GM21529 (cell line): ENCODE measurements at regions not wholly inside any gene's neighbourhood (a gene's known extent, or its start where the extent isn't known, plus 50 kb on each side); places are given as distances from the start of the nearest gene placed in this dataset.
"Not testable (repeated sequence)": the region's sequence is repeated elsewhere in the genome, so short reads cannot be mapped to it uniquely, and the experiment has no call there.

Source experiments
- ATAC-seq: cut with Tn5 transposase; IDR thresholded peaks from one replicate; pipeline ENCODE4 v1.9.1; 2021; ENCODE audit not compliant: unreplicated experiment

DNA sequence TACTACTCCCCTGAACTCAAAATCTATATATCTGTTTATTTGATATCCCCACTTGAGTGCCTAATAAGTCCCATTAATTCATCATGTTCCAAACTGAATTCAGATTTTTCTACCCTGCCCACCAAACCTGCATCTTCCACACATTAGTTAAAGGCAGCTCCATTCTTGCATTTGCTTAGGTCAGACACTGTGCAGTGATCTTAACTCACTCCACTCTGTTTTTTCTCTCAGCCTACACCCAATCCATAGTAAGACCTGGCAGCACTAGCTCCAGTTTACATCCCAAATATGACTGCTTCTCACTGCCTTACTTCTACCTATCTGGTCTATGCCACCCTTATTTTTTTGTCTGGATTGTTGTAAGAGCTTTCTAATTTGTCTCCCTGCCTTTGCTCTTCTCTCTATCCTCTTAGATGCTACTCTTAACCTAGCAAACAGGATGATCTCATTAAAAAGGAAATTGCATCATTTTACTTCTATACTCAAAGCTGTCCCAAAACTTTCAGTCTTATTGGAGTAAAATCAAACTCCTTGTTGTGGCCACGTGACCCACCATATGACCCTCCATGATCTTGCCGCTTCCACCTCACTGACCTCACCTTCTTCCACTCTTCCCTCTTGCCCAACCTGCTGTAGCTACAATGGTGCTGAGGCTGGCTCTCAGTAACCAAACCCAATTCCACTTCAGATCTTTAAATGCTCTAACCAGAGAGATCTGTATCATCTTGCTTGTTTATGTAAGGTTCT is 274.9 kb upstream of the FANCL start:
- no peak for ATAC-seq

DNA sequence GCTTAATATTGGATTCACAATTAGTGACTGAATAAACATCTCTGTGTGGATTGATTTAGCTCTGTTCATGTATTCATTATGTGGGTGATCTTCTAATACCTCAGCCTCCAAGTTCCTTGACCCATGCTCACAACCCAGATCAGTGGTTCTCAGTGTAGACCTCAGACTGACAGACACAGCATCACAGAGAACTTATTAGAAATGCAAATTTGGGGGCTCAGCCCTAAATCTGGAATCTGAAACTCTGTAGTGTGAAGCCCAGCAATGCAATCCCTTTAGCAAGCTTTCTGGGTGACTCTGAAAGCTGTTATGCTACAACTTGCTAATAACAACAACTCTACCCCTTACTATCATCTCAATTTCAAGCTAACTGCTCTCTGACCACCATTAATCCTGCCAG is 273.1 kb upstream of the FANCL start:
- peak; percentile 84 for ATAC-seq

DNA sequence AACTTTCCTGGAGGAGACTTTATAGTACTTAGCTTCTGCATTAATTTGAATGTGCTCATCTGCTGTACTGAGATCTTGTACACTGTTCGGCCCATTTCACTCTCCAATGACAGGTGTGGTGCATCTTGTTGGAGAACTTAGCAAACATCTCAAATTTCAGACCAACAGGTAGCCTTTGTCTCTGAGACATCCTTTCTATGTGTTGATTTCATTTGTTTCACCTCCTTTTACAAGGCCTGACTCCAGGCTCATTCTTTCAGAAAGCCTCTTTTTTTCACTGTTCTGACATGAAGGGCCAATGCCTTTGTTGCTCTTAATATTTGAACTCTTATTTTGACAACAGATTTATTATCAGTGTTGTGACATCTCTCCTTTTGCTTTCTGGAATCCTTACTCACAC is 271.8 kb upstream of the FANCL start:
- no peak for ATAC-seq

DNA sequence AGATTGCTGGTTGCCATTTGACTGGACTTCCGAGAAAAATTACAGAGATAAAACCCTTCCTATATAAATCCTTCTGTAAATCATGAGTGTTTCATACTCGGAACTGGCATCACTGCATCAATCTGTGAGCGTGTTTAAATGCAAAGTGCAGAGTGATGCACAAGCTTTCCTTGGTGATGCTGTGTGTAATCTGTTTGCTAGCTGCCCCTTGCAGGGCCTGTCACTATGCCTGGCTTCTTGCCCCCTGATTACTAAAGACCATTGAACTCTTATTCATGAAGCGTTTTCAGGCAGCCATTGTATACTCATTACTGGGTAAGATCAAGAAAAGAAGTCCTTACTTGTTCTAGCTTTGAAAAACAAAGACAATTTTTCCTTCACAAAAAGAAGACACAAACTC is 266.9 kb upstream of the FANCL start:
- no peak for ATAC-seq

DNA sequence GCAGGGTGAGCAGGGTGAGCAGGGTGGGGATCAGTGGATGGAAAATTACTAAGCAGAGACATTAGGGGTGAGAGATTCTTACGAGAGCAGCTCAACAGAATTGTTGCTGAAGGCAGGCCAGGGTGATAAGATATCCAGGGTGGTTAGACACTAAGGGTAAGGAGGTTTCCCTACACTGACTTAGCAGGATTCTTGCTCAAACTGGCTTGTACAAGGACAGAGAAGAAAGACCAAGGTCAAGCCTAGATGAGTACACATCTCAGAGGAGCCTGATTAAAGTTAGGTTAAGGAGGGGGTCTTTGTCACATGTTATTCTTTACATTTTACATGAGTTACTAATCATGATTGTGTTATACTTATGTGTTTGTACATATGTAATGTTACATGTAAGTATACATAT is 262.8 kb upstream of the FANCL start:
- no peak for ATAC-seq

DNA sequence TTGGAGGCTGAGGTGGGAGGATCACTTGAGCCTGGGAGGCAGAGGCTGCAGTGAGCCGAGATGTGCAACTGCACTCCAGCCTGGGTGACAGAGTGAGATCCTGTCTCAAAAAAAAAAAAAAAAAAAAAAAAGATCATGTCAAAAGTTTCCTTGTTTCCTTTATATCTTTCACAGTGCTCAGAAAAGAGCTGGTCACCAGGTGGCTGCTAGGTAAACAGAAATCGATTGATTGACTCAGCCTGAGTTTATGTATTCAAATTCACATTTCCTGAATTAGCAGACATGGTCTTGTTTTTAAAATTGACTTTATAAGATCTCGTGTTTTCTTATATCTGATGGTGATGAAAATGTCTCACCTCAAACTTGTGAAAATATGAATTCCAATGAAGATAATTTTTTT is 261.8 kb upstream of the FANCL start:
- no peak for ATAC-seq

DNA sequence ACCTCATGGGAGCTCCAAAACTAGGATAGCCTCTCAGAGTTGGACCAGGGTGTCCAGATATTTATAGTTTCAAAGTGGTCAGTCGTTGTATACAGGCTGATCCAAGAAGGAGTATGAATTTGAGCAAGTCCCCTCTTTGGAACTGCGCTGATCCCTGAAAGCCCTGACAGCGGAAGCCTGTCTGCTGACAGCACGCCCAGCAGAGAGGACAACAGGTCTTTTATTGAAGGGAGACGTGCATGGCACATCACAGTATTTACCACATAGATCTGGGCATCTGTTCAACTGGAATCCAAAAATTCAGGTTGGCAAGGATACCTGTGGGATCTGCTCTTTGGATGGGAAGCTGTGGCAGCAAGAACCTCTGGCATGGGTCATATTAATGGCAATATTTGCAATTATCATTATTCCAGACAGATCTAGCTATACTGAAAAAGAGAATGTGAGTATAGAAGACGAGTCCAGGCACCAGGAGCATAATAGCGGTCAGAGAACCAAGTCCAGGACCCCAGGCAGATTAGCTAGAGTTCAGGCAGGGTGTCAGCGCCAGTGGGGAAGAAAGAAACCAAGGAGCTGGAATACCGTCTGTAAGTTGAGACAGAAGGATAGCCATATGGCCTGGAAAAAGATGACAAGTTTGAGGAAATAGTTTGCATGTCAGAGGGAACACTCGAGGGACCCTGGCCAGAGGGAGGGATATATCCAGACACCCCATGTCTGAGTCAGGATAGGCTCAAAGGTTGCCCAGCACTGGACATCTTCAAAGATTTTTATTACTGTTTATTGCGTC is 260.4 kb upstream of the FANCL start:
- ATAC-seq: no peak

DNA sequence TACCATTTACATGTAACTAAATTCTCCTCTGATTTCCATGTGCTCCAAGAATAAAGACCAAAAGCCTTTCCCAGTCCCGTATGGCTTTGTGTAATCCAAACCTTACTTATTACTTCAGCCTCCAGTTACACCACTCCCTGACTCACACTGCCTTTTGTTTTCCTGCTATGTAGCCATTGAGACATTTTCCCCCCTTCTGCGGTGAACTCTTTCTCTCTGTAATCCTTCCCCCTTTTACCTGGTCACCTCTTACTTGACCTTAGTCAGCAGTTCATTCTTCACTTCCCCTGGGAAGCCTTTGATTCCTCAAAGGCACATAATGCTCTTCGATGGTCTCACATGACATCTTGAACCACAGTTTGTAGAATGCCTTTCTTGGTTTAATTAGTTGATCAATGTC is 256.0 kb upstream of the FANCL start:
- ATAC-seq: no peak

DNA sequence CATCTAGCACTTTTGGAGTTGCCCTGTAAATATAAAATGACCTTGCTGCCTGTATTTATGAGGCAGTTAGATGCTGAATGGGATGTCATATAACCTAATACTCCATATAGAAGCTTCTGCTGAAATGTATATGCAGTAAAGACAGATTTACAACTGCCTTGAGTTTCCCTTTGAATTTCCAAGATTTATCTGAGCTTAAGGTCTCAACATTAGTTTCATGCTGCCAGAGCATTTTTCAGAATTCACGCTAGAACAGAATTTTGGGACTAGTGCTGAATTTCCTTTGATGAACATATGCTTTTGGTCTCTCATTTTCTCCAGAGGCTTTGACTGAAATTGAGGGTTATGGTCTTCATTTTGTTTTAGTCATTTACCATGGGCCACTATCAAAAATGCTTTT is 254.7 kb upstream of the FANCL start:
- no peak for ATAC-seq

DNA sequence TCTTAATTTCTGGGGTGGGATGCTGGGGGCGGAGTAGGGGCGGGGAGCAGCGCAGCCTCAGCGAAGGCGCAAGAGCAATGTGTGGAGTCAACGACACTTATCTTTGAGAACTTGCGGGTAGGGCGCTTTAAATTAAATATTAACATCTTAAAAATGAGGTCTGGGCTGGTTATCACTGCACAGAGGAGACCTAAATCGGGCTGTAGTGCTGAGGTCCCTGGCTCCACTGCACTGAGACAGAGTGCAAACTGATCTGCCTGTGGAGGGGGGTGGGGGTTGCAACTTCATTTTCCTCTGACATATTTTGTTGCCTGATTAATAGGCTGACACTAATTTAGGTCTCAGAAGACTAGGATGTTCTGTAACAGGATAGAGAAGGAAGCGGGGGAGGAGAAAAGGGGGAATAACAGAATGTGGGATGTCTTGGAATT is 253.0 kb upstream of the FANCL start:
- no peak for ATAC-seq

DNA sequence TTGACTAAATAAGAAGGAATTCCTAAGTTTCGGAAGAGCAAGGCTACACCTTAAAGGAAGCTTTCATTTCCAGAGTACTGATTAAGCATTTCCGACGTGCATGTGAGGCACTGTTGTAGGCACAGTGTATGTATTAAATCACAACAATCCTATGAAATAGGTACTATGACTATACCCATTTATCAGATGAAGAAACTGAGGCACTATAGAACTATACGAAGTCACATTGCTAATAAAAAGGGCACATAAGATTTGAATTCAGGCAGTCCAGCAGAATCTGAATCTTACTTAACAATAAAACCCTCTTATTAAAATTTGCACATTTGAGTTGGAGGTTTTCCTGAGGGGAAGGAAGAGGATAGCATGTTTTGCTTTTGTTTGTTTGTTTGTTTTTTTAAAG is 243.5 kb upstream of the FANCL start:
- ATAC-seq: no peak

DNA sequence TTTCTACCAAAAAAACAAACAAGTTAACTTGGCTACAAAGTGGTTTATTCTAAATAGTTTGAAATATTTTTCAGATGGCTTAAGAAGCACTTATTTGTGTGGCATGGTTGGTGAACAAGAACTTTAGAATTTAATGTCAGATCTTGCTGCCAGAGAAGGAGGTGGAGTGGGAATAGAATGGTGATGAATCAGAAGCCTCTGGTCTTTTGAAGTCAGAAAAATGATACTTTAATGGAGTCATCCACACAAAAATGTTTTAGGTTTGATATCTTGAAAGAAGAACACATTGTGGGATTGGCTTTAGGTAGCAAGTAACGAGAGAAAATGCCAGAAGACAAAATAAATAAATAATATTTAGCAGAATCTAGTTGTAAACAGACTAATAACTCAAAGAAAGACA is 243.1 kb upstream of the FANCL start:
- ATAC-seq: no peak

DNA sequence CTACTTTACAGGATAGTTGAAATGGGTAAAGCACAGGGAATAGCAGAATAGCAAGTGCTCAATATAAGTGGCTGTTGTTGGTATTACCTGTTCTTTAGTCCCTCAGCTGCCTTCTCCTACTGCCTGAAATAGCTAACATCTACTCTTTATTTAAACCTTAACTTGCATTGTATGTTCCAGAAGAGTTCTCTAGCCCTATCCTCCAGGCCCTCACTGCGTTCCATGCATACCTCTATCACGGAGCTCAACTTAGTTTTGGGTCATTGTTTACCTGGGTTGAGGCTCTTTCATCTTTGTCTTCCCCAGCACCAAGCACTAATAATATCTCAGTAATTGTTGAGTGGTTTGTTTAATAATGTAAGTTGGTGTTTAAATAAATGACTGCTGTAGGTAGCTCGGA is 242.2 kb upstream of the FANCL start:
- no peak for ATAC-seq

DNA sequence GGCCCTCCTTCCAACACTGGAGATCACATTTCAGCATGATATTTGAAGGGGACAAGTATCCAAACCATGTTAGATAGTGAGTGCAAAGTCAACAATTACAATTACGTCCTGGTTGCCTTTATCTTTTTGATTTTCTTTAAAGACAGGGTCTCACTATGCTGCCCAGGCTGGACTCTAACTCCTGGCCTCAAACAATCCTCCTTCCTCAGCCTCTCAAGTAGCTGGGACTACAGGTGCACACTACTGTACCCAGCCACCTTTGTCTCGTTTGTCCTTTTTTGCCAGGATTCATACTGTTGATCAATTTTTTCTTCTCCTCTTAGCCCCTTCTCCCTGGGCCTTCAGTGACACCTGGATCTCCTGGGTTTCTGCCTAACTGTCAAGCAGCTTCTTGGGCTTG is 240.5 kb upstream of the FANCL start:
- ATAC-seq: no peak

DNA sequence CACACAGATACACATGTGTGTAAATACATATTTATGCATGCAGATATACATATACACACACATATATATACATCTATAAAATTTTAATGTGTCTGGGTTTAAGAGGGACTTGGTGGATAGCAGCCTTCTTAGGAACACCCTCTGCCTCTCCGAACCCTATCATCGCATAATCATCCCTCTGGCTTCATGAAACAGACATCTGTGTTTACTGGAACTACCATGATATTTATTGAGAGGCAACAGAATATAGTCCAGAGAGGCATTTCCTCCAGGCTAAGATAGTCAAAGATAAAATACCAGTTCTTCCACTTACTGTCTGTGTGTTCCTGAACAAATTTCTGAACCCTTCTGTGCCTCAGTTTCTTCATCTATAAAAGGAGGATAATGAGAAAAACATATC is 239.0 kb upstream of the FANCL start:
- ATAC-seq: no peak

DNA sequence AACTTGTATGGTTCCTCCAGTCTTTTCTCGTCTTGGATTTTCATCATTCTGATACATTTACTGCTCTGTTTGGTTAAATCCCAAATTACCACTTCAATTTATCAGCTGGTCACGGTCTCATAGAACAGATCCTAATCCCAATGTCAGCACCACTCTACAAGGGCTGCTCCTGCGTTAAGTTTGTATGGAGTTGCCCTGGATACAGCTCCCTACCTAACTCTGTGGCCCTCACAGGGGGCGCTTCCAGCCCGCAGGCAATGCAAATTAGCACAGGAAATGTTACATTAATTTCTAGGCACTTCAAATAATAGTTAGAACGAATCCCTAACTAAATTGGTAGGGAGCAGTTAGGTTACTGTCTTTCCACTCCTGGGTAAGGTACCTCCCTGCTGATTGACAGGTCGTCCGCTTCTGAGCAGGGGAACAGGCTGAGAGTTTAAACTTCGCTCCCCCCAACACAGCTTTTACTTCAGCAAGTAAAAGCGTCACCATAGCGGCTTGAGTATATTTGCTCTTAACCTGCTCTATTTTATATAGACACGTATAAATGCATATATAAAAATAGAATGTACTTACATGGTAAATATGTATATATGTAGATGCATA is 238.5 kb upstream of the FANCL start:
- no peak for ATAC-seq

DNA sequence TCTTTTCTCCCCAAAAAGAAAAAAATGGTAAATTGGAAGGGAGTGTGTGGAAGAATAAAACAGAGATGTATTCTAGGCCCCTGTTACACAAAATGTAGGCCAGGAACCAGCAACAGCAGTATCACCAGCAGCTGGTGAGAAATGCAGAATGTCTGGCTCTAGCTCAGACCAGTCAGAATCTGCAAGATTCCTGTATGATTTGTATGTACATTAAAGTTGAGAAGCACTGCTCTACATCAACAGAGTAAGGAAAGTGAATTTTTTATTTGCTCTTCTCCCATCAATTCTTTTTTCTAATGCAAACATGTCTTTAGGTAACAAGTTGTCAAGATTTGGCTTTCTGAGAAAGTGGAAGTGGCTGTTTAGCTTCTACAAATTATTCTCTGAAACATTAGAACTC is 235.4 kb upstream of the FANCL start:
- no peak for ATAC-seq

DNA sequence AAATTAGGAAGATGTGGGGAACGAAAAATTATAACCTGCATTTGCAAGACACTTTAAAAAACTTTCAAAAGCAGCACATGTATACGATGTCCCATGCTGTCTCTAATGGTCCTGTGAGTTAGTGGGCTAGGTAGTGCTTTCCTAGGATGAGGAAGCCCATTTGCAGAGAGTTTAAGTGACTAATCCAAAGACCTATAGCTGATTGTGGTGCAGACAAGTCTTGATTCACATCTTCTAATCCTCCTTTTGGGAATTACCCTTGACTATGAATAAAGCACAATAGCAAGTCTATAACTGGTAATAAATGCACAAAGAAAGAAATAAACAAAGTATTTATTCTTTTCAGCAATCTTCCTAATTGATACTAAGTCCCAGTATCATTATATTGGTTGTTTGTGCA is 234.6 kb upstream of the FANCL start:
- no peak for ATAC-seq

DNA sequence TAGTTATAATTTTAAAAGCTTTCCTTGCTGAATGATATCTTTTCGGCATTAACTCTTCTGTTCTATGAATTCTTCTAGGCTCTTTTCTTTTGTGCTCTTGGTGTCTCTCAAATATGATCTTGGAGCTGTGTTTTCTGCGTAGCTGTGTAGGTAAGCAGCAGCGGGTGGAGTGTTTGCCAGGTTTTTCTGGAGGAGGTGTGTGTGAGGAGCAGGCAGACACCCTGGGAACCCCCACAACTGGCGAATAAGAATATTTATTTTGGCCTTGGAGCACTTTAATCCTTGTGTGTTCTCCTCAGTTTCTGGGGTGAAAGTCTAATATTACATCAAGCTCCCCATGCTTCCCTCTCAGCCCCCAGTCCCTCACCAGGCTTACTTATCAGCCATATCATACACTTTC is 232.0 kb upstream of the FANCL start:
- no peak for ATAC-seq

DNA sequence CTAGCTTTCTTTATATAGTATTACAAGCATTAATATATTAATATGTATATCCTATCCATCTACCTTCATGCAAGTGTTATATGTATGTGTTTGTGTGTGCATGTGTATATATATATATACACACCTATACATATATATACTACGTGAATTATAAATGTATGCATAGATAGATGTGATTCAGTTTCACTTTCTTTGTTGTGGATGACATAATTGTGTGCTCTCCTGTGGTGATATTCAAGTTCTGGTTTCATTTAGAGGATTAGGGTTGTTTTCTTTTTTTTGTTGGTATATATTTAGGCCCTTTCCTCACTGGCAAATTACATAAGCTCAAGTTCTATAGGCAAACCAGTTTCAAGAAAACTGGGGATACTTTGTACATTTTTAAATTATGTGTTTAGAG is 225.7 kb upstream of the FANCL start:
- ATAC-seq: peak; percentile 64

DNA sequence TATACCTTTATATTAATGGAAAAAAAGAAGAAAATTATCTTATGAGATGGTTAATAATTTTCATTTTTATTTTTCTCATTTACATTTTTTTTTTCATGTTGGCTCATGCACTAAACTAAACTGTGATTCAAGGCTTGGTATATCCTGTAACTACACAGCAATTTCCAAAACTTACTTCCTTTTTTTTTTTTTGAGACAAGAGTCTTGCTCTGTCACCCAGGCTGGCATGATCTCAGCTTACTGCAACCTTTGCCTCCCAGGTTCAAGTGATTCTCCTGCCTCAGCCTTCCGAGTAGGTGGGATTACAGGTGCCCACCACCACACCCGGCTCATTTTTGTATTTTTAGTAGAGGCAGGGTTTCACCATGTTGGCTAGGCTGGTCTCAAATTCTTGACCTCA is 224.9 kb upstream of the FANCL start:
- ATAC-seq: not testable (repeated sequence)

DNA sequence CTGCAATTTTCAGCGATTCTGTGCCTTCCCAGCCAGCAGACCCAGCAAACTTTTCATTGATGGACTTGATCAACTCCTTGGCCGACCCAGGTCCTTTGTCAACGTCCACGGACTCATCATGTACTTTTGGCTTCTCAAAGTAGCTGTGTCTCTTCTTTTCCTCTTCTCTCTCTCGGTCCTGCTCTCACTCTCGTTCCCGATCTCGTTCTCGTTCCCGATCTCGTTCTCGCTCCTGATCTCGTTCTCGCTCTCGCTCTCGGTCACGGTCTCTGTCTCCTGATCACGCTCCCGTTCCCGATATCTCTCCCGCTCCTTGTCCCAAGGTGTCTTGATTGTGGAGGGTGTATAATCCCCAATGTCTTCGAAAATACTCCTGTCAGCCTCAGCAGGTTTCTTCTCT is 219.5 kb upstream of the FANCL start:
- no peak for ATAC-seq
